Stimulated activated naive CD4-positive, alpha-beta T cell treated with Interleukin-2 at 50 U/mL for 16 hours (primary cell): ENCODE measurements at regions not wholly inside any gene's neighbourhood (a gene's known extent, or its start where the extent isn't known, plus 50 kb on each side); places are given as distances from the start of the nearest gene placed in this dataset.

Experiments used
- DNase-seq: peaks from one replicate; lab custom pipeline; 2025; lab: John Stamatoyannopoulos, UW

GRCh38 chr12:24414480-24414879 lies 465.0 kb upstream of the SOX5 start:
- no peak for DNase-seq

- no peak for DNase-seq
Measured at GRCh38 chr12:24411948-24412347, 462.5 kb upstream of the SOX5 start.

GRCh38 chr12:24409868-24410267 lies 460.4 kb upstream of the SOX5 start:
- DNase-seq, result no peak

DNA sequence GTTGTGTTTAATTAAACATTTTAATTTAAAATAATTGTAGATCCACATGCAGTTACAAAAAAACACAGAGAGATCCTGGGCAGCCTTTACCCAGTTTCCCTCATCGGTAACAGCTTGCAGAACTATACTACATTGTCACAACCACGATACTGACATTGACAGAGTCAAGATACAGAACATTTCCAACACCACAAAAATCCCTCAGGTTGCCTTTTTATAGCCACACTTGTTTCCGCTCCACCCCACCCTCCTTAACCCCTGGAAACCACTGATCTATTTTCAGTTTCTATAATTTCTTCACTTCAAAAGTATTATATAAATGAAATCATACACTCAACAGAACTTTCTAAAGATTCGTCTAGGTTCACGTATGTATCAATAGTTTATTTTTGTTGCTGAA lies 458.8 kb upstream of the SOX5 start:
- DNase-seq, result no peak

DNA sequence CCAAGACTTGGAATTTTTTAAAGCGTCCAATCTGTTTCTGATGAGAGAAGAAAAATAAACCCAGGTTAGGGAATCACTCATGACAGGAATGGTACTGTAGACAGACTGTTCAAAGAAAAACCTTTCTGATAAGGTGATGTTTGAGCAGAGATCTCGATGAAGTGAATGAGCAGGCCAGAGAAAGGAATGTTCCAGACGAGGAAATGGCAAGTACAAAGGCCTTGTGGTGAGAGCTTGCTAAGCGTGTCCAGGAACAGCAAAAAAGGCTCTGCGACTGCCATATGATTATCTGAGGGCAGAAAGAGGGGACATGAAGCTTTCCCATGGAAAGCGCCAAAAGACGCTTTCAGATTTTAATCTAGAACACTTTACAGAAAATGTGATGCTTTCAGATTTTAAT lies 458.4 kb upstream of the SOX5 start:
- no peak for DNase-seq

- DNase-seq, result no peak
Measured at GRCh38 chr12:24404086-24404815, 454.8 kb upstream of the SOX5 start.

DNA sequence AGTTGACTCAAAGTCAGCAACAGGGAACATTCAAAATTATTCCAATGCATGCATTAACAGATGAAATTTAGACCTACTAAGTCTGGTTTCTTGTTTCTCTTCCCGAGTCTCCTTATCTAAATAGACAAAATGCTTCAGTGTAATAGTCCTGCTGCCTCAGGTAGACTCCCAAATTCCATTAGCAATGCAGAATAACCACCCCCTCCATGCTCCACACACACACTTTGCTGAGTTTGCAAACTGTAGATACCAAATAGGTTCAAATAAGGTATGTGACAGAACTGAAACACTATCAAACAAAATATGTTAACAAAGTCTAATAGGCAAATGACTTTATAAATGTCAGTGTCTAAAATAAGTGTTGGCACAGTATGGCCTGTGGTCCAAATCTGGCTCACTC lies 451.1 kb upstream of the SOX5 start:
- no peak for DNase-seq

DNA sequence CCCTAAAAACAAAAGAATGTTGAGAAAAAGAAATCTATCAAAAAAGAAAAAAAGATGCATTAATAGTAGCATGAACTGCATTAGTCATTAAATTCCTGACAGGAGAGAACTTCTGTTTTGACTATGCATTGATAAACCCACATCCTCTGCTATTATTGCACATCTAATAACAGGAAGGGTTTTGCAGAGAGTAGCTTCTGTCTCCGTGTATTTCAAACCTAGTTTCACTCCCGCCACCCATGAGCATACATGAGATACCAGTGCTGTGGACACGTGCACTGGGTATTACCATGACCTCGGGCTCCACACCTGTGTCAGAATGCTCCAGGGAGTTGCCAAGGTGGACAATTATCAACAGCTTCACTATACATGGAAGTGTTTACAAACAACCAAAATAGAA lies 449.1 kb upstream of the SOX5 start:
- no peak for DNase-seq

GRCh38 chr12:24396224-24396623 lies 446.8 kb upstream of the SOX5 start:
- DNase-seq, result no peak

GRCh38 chr12:24394246-24394645 lies 444.8 kb upstream of the SOX5 start:
- DNase-seq, result no peak

- no peak for DNase-seq
Measured at GRCh38 chr12:24393071-24393470, 443.6 kb upstream of the SOX5 start.

GRCh38 chr12:24389394-24389793 lies 439.9 kb upstream of the SOX5 start:
- no peak for DNase-seq

GRCh38 chr12:24387381-24387780 lies 437.9 kb upstream of the SOX5 start:
- DNase-seq, result no peak

- no peak for DNase-seq
Measured at GRCh38 chr12:24386836-24387235, 437.4 kb upstream of the SOX5 start.

- no peak for DNase-seq
Measured at GRCh38 chr12:24381790-24382189, 432.3 kb upstream of the SOX5 start.

- no peak for DNase-seq
Measured at GRCh38 chr12:24379861-24380521, 430.5 kb upstream of the SOX5 start.

DNA sequence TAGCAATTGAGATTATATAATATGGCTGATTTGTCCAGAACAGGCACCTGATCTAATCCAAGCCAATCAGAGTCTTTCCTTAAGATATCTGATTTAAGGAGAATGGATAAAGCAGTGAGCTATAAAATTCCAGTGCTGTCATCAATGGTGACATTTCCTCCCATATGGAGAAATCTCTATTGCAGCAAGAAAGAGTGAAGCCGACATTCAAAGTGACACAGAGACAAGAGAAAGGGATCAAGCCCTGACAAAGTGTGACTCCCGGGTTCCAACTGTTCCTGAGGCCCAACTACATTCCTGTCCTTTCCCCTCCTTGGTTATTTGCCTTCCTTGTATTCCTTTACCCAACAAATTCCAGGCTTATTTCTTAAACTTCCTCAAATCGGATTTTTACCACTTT lies 430.0 kb upstream of the SOX5 start:
- DNase-seq, result no peak

DNA sequence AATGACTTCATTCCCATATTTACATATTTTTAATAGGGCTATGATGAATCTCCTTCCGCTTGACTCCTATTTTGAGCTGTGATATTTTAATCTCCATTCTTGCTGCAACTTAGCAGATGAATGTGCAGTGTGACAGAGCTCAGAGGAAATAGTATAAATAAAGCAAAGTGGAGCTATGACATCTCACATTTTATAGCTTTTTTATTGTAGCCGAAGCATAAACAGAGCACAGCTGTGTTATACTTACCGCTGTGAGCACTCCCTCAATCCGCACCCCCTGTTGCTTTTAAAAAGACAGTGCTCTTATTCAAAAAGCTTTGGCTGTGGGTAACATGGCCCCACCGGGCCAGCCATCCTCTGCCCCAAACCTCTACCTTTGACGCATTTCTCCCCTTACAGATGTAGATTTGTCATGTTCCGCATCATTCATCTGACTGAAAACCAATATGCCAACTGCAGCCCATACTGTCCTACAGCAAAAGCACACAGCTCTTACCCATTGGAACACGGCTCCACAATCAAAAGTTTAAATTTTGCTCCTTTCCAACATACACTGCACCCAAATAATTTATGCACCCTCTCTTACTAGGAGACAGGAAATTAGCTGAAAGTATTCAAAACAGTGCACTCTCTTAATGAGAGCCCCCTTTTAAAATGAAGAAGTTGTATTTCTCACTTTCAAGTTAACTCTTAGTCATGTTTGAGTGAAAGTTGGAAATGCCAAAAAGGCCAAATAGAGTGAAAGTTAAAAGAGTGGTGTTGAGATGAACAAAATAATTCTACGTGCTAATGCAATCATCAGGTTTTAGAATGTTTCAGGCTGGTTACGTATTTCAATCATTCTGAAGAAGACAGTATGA lies 429.3 kb upstream of the SOX5 start:
- DNase-seq, result no peak

DNA sequence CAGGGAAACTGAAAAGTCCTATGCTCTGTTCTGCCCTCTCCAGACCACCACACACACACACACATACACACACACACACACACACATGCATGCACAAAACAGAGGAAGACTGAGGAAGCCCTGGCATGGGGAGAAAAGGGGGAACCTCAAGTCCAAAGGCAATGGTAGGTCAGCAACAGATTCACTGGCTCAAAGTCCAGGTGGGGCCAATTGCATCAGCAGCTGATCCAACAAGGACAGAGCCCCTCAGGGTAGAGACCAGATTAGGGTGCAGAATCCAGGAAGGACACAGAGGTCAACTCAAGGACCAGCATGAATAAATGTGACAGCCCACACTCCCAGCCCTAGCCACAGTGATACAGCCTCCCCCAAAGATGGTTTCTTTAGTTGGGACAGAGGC lies 425.0 kb upstream of the SOX5 start:
- no peak for DNase-seq

DNA sequence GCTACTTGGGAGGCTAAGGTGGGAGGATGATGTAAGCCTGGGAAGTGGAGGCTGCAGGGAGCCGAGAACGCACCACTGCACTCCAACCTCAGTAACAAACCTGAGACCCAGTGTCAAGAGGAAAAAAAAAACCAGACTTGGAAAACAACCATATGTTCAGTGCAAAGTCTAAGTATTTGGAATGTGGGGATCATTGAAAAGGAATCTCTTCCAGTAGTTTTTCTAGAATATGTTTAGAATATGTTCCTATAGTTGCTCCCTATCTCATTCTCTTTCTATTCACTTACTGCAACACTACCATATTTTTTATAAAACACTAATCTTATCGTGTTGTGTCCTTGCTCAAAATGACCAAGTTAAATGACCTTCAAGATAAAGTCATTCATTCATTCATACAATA lies 423.5 kb upstream of the SOX5 start:
- DNase-seq, result no peak

DNA sequence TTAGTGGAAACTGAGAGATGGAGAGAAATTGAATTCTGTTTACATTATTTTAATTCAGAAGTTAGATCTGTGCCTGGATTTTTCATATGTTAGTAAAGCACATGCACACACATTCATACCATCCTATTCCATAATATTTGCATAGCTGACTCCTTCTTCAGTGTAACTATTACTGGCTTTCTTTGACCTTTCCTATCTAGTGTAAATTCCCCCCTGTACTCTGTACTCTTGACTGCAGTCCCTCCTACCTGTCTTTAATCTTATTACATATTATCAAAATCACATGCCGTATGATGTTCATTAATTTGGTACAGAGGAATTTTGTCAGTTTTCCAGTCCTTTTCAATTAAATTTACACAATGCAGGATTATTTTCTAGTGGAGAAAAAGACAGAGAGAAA lies 417.0 kb upstream of the SOX5 start:
- DNase-seq, result no peak

GRCh38 chr12:24364921-24365320 lies 415.5 kb upstream of the SOX5 start:
- DNase-seq, result no peak

GRCh38 chr12:24363177-24363754 lies 413.8 kb upstream of the SOX5 start:
- DNase-seq, result no peak
